Mesenchymal stem cell (in vitro differentiated cells and primary cell): ENCODE measurements at regions not wholly inside any gene's neighbourhood (a gene's known extent, or its start where the extent isn't known, plus 50 kb on each side); places are given as distances from the start of the nearest gene placed in this dataset.
A peak's percentile ranks its signal among the peaks of the same experiment; 100 is the strongest.
"Not testable (repeated sequence)": the region's sequence is repeated elsewhere in the genome, so short reads cannot be mapped to it uniquely, and the experiment has no call there.

ENCODE experiments used
- DNase-seq: peaks from one replicate; pipeline ENCODE4 v3.0.0-alpha.2; 2013
- H2AFZ ChIP-seq: one replicate; pipeline ENCODE4 v1.6.1; 2013; ENCODE audit warnings: low read depth, mild to moderate bottlenecking, control low read depth, inconsistent platforms, low read length, moderate library complexity
- H2AK5ac ChIP-seq: 2 replicates; pipeline ENCODE4 v1.6.1; 2013; ENCODE audit warnings: low read length, moderate library complexity, mild to moderate bottlenecking, inconsistent platforms; ENCODE audit not compliant: severe bottlenecking
- H2BK120ac ChIP-seq: one replicate; pipeline ENCODE4 v1.6.1; 2013; ENCODE audit warnings: low read depth, mild to moderate bottlenecking, inconsistent platforms, low read length, moderate library complexity
- H2BK12ac ChIP-seq, 2 experiments: one replicate each; pipeline ENCODE4 v1.6.1; 2013; ENCODE audit warnings: inconsistent platforms in 2 of 2, low read length in 2 of 2, mild to moderate bottlenecking in 2 of 2, moderate library complexity in 2 of 2, control low read depth in 1 of 2
- H2BK15ac ChIP-seq: one replicate; pipeline ENCODE4 v1.6.1; 2013; ENCODE audit warnings: mild to moderate bottlenecking, low read depth, inconsistent platforms; ENCODE audit not compliant: poor library complexity, severe bottlenecking
- H2BK5ac ChIP-seq: 2 replicates; pipeline ENCODE4 v1.6.1; 2013; ENCODE audit warnings: low read depth, mild to moderate bottlenecking, low read length, control low read depth, inconsistent platforms; ENCODE audit not compliant: poor library complexity, severe bottlenecking
- H3K14ac ChIP-seq, 2 experiments: one replicate each; pipeline ENCODE4 v1.6.1; 2013; ENCODE audit warnings: inconsistent platforms in 2 of 2, low read length in 2 of 2, control low read depth in 1 of 2, mild to moderate bottlenecking in 1 of 2, moderate library complexity in 1 of 2
- H3K18ac ChIP-seq, 2 experiments: one replicate each; pipeline ENCODE4 v1.6.1; 2013; ENCODE audit warnings: inconsistent platforms in 2 of 2, low read length in 2 of 2, control low read depth in 1 of 2, low read depth in 1 of 2, mild to moderate bottlenecking in 1 of 2
- H3K23ac ChIP-seq, 2 experiments: one replicate each; pipeline ENCODE4 v1.6.1; 2013; ENCODE audit warnings: inconsistent platforms in 2 of 2, low read length in 2 of 2, mild to moderate bottlenecking in 2 of 2, moderate library complexity in 2 of 2, control low read depth in 1 of 2
- H3K27ac ChIP-seq: 2 replicates; pipeline ENCODE4 v1.5.1; 2013; ENCODE audit warnings: mild to moderate bottlenecking, moderate library complexity, low read length, control low read depth, inconsistent platforms; ENCODE audit not compliant: poor library complexity, severe bottlenecking
- H3K27me3 ChIP-seq, 2 experiments: 2 replicates each; pipeline versions ENCODE4 v1.6.1 to v1.7.0; 2013; ENCODE audit warnings: low read length in 2 of 2, mild to moderate bottlenecking in 2 of 2, moderate library complexity in 2 of 2, control low read depth in 1 of 2, inconsistent platforms in 1 of 2; ENCODE audit not compliant: control insufficient read depth in 1 of 2, insufficient read depth in 1 of 2
- H3K36me3 ChIP-seq, 2 experiments: 2 replicates each; pipeline versions ENCODE4 v1.6.1 to v1.7.0; 2013; ENCODE audit warnings: low read length in 2 of 2, control low read depth in 1 of 2, inconsistent platforms in 1 of 2, low read depth in 1 of 2, mild to moderate bottlenecking in 1 of 2; ENCODE audit not compliant: insufficient read depth in 2 of 2, control insufficient read depth in 1 of 2
- H3K4ac ChIP-seq, 2 experiments: one replicate each; pipeline ENCODE4 v1.6.1; 2013; ENCODE audit warnings: inconsistent platforms in 2 of 2, low read length in 2 of 2, mild to moderate bottlenecking in 2 of 2, moderate library complexity in 2 of 2, control low read depth in 1 of 2, low read depth in 1 of 2
- H3K4me1 ChIP-seq: 2 replicates; pipeline ENCODE4 v1.6.1; 2013; ENCODE audit warnings: low read depth, low read length, control low read depth; ENCODE audit not compliant: control insufficient read depth, insufficient read depth
- H3K4me2 ChIP-seq: 2 replicates; pipeline ENCODE4 v1.6.1; 2013; ENCODE audit warnings: low read length, mild to moderate bottlenecking, inconsistent platforms; ENCODE audit not compliant: poor library complexity, severe bottlenecking
- H3K4me3 ChIP-seq, 2 experiments: 2 replicates each; pipeline versions ENCODE4 v1.5.1 to v1.7.0; 2013; ENCODE audit warnings: low read length in 2 of 2, mild to moderate bottlenecking in 2 of 2, control low read depth in 1 of 2, low read depth in 1 of 2; ENCODE audit not compliant: insufficient read depth in 1 of 2
- H3K79me1 ChIP-seq: replicated peaks from 2 replicates; pipeline ENCODE4 v1.6.1; 2013; ENCODE audit warnings: mild to moderate bottlenecking, control low read depth, low read length, inconsistent platforms; ENCODE audit not compliant: poor library complexity, severe bottlenecking
- H3K9ac ChIP-seq: 2 replicates; pipeline ENCODE4 v1.7.0; 2013; ENCODE audit warnings: mild to moderate bottlenecking, low read length, moderate library complexity
- H3K9me3 ChIP-seq: 2 replicates; pipeline ENCODE4 v1.7.0; 2013; ENCODE audit warnings: mild to moderate bottlenecking, low read length; ENCODE audit not compliant: control insufficient read depth
- H4K8ac ChIP-seq: one replicate; pipeline ENCODE4 v1.6.1; 2013; ENCODE audit warnings: inconsistent platforms, mild to moderate bottlenecking, low read length, moderate library complexity
- H4K91ac ChIP-seq: one replicate; pipeline ENCODE4 v1.6.1; 2013; ENCODE audit warnings: mild to moderate bottlenecking, low read length, inconsistent platforms
- WGBS: methylation state at CpG from one replicate; pipeline ENCODE4 v1.1.7; 2013; ENCODE audit warnings: mixed read lengths; 5-methylcytosine and 5-hydroxymethylcytosine counted together

DNA sequence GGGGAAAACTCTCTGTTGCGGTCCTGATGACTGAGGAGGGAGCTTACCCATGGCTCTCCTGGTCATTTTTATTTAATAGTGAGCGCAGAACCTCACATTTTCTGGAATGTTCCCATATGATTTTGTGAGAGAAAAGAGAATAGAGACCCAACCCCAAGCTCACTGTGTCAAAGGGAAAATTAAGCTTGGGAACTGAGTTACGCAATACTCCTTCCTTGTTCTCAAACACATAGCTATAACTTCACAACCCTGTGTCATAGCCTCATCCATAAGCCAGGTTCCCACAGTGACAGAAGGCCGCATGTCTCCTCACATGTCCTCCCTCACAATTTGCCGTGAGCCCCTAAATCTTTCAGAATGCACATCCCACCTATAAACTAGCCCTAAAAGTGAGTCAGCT is 252.8 kb downstream of the CCDC74A start:
- not testable (repeated sequence) for H3K18ac ChIP-seq, H2BK15ac ChIP-seq, H3K23ac ChIP-seq, H3K27me3 ChIP-seq, H3K36me3 ChIP-seq, H3K9ac ChIP-seq, H3K4me2 ChIP-seq, H3K4me3 ChIP-seq, H4K91ac ChIP-seq, H2BK5ac ChIP-seq, H2BK12ac ChIP-seq, H2AK5ac ChIP-seq, H3K4me1 ChIP-seq, H2AFZ ChIP-seq, H3K27ac ChIP-seq, H3K79me1 ChIP-seq, H3K9me3 ChIP-seq, H3K14ac ChIP-seq, H2BK120ac ChIP-seq, H3K4ac ChIP-seq, H4K8ac ChIP-seq, DNase-seq
- 89% methylated on average over 4 of the region's 5 CpGs for WGBS

DNA sequence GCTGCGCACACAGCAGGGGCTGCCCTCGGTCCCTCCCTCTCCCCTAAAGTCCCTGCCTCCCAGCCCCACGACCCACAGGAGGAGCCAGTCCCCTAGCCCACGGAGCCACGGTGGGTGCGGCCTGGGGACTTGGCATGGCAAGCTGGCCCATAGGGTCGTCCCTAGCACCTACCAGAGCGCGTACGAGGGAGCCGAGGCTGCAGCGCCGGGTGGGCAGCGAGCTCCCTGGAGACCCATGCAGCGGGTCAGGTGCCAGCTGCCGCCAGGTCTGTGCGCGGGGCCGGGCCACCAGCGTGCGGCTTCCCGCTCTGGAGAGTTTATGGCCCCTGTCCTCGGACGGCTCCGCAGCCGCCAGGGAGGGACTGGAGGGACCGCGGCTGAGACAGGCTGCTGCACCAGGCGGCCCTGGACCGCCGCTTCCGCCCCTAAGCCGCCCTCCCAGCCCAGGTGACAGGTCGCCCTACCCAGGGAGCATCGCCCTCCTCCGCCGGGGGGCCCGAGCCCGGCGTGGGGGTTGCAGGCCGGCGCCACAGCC is 273.6 kb downstream of the CCDC74A start:
- Histone ChIP-seq H3K27ac (no peak overlapping the region), H2BK120ac (no peak overlapping the region), H2AFZ (no peak overlapping the region), H4K8ac (no peak overlapping the region), H3K79me1 (no peaks in the 10 kb centered on the region), H3K23ac (no peak overlapping the region), H3K36me3 (no peaks in the 10 kb centered on the region), H3K18ac (no peak overlapping the region), H2AK5ac (no peak overlapping the region), H3K27me3 (peaks cover 0 to 3% of the 10 kb centered on the region in 2 experiments), H2BK15ac (no peak overlapping the region), H2BK12ac (no peak overlapping the region), H3K9me3 (no peaks in the 10 kb centered on the region), H3K4me2 (no peak overlapping the region), H4K91ac (no peak overlapping the region), H2BK5ac (no peak overlapping the region), H3K4me1 (peaks cover 5% of the 10 kb centered on the region), H3K4me3 (no peak overlapping the region), H3K14ac (no peak overlapping the region), H3K9ac (no peak overlapping the region), H3K4ac (no peak overlapping the region)
- 80% methylated on average over 36 of the region's 42 CpGs for WGBS
- DNase-seq, result no peak

DNA sequence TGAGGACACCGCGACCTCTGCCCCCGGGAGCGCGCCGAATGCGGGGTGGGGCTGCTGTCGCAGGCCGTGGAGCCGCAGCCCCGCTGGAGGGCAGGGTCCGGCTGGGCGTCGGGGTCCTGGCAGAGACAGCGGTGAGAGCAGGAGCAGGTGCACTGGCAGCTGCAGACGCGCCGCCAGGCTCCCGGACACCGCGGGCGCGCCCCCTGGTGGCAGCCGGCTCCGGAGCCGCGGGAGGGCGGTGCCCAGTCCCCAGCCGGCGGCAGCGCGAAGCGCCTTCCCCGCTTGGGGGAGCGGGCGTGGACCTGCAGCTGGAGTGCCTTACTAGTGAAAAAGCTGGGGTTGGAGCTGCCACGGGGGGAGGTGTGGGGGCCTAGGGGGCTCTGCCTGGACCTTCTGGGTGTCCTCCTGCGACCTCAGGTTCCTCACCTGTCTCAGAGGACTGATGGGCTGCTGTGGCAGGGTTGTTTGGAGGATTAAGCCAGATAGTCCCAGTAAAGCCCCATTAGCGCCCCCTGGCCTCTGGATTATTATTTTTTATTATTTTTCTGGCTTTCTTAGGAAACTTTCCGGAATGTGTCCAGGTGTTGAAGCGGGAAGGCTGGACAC is 274.2 kb downstream of the CCDC74A start:
- not testable (repeated sequence) for H2BK12ac ChIP-seq, H3K4me1 ChIP-seq, H2BK5ac ChIP-seq, H2BK120ac ChIP-seq, H2AK5ac ChIP-seq, H3K27me3 ChIP-seq, H3K9me3 ChIP-seq, H4K91ac ChIP-seq, H4K8ac ChIP-seq, H2BK15ac ChIP-seq, H3K23ac ChIP-seq, H3K4ac ChIP-seq, H3K27ac ChIP-seq, H3K18ac ChIP-seq, H3K36me3 ChIP-seq, H2AFZ ChIP-seq, H3K14ac ChIP-seq, H3K79me1 ChIP-seq
- 1% methylated on average over 10 of the region's 41 CpGs for WGBS
- H3K4me2 ChIP-seq, result peak overlapping the region; percentile 74
- H3K4me3 ChIP-seq, result peak overlapping the region in 1 of 2 experiments; percentile 75
- DNase-seq, result peak; percentile 63
- peak overlapping the region; percentile 53 for H3K9ac ChIP-seq

DNA sequence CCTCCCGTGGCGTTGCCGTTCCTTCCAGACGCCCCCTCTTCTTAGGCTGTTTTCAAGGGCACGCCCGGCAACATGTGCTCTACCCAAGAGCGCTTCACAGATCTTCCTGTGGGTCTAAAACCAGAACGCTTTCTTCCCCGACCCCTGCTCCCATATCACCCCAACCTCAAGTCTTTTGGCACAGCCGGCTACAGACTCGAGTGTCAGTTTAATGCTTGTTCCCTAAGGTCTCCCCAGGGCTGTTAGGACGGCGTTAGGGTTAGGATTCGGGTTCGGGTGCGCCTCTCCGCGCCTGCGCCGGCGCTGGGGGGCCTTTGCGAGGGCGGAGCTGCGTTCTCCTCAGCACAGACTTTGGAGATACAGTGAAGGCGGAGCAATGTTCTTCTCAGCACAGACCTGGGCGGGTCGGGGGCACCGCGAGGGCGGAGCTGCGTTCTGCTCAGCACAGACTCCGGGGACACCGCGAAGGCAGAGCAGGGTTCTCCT is 274.7 kb downstream of the CCDC74A start:
- H2BK15ac ChIP-seq, H3K14ac ChIP-seq, H3K36me3 ChIP-seq, H3K4ac ChIP-seq, H3K79me1 ChIP-seq, H4K8ac ChIP-seq, H4K91ac ChIP-seq, H3K9me3 ChIP-seq, H3K27me3 ChIP-seq, H2BK12ac ChIP-seq, H3K27ac ChIP-seq, H2AK5ac ChIP-seq, H2BK120ac ChIP-seq, H3K23ac ChIP-seq, H2BK5ac ChIP-seq, H3K18ac ChIP-seq, H3K4me2 ChIP-seq, H3K4me1 ChIP-seq: not testable (repeated sequence)
- 2% methylated on average over 21 of the region's 34 CpGs for WGBS
- Histone ChIP-seq H3K4me3 (peak overlapping the region in 1 of 2 experiments; percentile 75), H3K9ac (peak overlapping the region; percentile 53), H2AFZ (peak overlapping the region; percentile 81)
- peak; percentile 47 for DNase-seq
